ENCODE measurements at regions not wholly inside any gene's neighbourhood (a gene's known extent, or its start where the extent isn't known, plus 50 kb on each side); places are given as distances from the start of the nearest gene placed in this dataset.
A peak's percentile ranks its signal among the peaks of the same experiment; 100 is the strongest.
"Not testable (repeated sequence)": the region's sequence is repeated elsewhere in the genome, so short reads cannot be mapped to it uniquely, and the experiment has no call there.

DNA sequence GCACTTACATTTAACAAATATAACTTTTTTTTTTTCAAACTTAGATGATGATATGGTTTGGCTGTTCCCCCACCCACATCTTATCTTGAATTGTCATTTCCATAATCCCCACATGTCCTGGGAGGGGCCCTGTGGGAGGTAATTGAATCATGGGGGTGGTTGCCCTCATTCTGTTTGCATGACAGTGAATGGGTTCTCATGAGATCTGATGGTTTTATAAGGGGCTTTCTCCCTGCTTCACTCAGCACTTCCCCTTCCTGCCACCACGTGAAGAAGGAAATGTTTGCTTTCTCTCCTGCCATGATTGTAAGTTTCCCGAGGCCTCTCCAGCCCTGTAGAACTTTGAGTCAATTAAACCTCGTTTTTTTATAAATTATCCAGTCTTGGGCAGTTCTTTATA, 432.6 kb downstream of the AMY1C start:
- no peak for FAIRE-seq

DNA sequence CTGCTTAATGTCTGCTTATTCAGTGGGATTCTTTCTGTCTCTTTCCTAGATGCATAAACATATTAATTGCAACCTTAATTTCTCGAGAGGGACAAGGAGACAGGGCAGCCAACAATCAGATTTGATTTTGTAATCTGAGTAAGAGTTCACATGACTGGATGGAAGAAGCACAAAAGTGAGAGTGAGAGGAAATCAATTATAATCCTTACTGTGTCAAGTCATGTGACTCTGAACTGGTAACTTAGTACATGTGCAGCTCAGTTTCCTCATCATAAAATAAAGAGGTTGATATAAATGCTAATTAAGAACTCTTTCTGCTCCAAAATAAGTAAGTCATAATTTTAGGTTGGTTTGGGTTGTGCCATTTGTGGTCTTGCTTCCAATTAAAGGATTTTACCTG, 439.5 kb downstream of the AMY1C start:
- FAIRE-seq, result no peak

DNA sequence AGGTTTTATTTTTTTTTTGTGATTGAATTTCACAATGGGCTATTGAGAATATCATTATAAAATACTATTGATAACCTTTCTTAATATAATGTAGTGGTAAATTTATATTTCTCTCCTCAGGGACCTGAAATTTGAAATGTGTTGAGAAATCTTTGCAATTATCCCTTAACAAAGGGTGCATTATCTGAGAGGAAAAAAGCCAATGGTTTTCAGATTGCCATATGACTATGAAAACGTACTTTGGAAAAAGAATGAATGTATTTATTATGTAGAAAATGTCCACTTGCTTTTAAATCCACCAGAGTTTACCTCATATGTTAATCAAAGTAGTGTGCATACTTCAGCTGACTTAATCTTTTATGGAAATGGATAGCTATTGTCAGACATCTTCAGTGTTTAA, 441.1 kb downstream of the AMY1C start:
- FAIRE-seq, result no peak

DNA sequence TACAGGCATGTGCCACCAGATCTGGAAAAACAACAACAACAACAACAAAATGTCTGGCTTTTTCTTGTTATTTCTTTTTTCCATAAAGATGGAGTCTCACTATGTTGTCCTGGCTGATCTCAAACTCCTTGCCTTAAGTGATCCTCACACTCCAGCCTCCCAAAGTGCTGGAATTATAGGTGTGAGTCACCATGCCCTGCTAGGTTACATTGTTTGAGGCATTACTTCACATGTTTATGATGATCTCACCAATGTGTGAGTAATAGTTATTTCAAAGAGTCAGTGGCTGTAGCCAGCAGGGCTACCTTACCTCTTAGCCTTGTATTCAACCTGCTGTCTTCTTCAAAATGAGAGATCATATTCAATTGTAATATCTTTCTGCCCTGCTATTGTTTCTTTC, 445.7 kb downstream of the AMY1C start:
- FAIRE-seq, result no peak

DNA sequence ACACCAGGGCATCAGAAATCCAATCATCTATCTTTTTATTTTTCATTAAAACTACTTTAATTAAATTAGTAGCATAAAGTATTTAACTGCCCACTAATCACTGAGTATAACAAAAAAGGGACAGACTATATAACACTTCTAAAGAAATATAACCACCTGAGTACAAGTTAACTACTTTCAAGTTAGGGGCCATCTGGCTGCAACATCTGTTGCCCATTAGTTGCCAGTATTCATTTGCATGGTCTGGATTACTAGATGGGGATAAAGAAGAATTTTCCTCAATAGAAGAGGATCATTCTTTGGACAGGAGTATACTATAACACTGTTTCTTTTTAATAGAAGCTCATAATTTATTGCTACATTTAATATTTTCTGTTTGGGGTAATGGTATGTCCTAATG, 446.4 kb downstream of the AMY1C start:
- FAIRE-seq, result no peak

DNA sequence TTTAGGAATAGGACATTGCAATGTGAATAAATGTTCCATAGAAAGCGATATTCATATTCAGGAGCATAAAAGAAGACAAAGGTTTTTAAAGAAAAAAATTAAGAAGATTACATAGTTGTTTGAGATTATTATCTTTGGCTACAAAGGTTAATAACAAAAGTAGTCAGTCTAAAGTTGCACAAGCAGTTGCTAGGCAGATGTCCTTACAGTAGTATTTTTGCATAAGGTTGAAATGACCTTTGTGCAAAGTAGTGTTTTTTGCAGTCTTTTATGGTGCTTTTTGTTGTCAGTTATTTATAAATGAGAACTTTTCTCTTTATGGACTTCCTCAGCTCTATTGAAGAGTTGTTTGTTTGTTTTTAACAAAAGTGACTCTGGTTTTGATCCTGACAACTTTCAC, 447.8 kb downstream of the AMY1C start:
- FAIRE-seq, result peak; percentile 87

DNA sequence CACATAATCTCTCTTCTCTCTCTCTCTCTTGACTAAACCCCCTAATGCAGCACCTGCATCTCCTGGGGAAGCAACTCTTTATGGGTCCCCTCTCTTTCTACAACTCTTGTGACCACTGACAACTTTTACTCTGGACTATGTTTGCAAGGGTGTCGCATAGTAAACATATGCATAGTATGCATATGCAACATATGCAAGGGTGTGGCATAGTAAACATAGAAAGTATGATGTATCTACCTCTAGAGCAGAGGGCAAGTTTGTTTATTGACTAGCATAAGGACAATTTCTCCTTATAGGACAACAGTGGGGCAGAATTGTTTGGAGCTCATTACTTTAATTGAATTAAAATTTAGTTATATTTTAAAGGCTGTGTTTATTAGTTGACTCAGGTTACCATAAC, 462.5 kb downstream of the AMY1C start:
- no peak for FAIRE-seq

DNA sequence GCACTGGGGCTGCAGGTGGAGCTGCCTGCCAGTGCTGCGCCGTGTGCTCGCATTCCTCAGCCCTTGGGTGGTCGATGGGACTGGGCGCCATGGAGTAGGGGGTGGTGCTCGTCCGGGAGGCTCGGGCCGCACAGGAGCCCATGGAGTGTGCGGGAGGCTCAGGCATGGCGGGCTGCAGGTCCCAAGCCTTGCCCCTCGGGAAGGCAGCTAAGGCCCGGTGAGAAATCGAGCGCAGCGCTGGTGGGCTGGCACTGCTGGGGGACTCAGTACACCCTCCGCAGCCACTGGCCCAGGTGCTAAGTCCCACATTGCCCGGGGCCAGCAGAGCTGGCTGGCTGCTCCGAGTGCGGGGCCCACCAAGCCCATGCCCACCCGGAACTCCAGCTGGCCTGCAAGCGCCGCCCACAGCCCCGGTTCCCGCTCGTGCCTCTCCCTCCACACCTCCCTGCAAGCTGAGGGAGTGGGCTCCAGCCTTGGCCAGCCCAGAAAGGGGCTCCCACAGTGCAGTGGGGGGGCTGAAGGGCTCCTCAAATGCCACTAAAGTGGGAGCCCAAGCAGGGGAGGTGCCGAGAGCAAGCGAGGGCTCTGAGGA, 467.8 kb downstream of the AMY1C start:
- FAIRE-seq, result not testable (repeated sequence)

DNA sequence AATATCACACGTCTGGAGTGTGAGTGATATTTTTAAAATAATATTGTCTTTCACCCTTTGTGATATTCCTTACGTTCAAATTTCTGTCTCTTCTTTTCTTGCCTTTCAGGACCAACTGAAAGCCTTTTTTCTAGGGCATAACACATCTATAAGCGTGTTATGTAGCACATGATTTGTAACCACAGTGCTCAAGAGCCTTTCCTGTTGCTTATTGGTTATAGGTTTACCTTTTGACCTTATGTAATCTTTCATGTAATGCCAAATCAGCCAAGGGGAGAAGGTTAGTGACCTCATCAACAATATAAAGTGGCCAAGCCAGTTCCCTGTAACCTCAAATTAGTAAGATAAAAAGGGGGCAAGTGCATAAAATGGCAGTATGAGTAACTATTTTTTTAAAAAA, 480.2 kb downstream of the AMY1C start:
- FAIRE-seq, result no peak

DNA sequence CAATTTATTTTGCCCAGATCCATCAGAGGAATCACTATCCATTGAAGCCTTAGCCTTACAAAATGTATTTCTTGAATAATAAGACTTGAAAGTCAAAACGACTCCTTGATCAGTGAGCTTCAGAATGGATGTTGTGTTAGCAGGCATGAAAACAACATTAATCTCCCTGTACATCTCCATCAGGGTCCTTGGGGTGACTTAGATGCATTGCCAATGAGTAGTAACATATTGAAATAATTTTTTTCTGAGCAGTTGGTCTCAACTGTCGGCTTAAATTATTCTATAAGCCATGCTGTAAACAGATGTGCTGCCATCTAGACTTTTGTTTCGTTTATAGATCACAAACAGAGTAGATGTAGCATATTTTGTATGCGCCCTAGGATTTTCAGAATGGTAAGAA, 482.0 kb downstream of the AMY1C start:
- FAIRE-seq, result no peak

DNA sequence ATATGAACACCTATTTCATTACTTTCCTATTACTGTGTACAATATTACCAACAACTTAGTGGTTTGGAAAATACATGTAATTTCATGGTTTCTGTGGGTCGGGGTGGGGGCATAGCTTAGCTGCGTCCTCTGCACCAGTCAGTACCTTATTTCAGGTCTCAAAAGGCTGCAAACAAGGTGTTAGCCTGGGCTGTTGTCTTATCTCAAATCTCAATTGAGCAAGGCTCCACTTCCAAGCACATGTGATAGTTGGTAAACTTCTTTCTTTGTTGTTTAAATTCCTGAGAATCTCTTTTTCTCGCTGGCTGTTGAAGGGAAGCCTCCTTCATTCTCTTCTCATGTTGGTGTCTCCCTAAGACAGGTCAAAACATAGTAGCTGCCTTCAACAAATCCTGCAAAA, 485.4 kb downstream of the AMY1C start:
- no peak for FAIRE-seq

DNA sequence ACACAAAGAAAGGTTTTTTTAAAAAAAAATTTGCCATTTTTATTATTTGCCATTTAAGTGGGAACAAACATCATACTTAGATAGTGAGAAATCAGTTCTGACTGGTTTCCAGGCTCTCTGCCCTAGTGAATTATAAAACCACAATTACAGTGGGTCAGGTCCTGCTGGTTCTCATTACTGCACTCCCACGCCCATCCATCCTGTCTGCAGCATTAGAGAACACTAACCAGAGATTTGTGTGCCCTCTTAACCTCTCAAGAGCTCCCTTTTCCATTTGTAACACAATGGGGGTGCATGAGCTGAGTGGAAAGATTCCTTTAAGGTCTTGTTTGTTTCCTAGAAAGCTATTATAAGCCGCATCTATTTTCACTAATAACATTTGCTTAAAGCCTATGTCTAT, 489.3 kb downstream of the AMY1C start:
- no peak for FAIRE-seq

DNA sequence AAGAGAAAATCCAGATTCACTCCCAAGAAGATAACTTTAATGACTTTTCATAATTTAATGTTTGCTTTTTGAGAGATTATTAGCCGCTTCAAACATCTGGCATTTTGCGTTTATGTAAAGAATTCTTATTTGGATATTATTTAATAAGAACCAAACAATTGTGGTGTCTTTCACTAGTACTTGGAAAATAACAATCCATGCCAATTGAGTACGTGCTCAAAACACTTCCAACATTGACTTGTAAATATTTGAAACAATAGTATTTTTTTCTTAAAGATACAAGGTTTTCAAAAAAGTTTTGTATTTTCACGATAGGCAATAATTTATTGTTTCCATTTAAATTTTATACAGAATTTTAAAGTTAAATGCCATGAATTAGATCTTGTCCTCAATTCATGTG, 498.7 kb downstream of the AMY1C start:
- no peak for FAIRE-seq

DNA sequence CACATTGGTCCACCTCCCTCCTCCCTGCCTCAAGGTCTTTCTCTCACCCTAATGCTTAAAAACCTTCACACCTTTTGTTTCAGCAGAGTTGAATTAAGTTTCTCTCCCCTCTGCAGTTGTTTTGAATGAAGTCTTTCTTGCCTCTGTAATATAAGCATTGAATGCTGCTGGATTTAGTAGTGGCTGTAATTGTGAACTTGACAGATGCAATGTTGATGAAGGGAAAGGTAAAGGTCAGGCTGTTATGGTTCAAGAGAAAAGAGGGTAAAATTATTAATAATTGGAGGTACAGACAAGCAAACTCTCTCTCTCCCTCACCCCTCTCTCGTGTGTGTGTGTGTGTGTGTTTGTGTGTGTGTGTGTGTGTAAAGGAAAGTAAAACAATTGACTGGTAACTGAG, 509.8 kb downstream of the AMY1C start:
- no peak for FAIRE-seq

DNA sequence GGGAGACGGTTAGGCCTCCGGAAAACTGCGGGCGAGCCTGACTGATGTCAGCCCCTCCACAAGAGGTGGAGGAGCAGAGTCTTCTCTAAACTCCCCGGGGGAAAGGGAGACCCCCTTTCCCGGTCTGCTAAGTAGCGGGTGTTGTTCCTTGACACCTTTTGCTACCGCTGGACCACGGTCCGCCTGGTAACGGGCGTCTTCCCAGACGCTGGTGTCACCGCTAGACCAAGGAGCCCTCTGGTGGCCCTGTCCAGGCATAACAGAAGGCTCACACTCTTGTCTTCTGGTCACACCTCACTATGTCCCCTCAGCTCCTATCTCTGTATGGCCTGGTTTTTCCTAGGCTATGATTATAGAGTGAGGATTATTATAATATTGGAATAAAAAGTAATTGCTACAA, 513.4 kb downstream of the AMY1C start:
- FAIRE-seq, result not testable (repeated sequence)

DNA sequence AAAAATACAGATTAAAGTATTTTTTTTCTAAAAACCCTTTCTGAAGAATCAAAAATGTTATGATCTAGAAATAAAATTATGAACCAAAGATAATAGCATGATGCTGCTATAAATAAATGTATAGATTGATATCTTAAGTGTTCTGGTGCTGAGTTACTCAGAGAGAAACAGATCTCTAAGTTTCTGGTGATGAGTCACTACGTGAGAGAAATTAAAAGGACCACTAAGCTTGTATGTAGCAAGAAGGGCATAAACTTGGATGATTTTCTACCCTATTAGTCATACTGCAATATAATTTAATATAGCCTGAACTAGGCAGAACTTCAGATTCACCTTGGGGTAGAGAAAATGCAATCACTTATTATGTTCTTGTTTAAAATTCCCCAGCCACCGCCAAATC, 514.8 kb downstream of the AMY1C start:
- no peak for FAIRE-seq

DNA sequence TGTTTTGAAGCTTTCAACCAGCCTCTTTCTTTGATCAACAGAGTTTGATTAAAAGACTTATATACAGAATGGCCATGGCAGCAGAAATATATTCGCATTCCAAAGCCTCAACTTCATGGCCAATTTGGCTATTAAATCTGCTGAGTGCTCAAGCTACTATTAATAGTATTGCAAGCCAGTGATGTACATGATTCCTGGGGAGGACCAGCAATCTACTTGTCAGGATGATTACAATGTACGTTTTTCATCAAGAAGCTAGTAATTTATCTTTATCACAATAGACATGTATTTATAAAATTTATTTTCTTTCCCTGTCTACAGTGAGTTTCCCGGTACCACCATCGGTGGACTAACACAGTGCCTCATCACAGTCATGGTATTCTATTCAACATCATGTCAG, 515.5 kb downstream of the AMY1C start:
- no peak for FAIRE-seq

DNA sequence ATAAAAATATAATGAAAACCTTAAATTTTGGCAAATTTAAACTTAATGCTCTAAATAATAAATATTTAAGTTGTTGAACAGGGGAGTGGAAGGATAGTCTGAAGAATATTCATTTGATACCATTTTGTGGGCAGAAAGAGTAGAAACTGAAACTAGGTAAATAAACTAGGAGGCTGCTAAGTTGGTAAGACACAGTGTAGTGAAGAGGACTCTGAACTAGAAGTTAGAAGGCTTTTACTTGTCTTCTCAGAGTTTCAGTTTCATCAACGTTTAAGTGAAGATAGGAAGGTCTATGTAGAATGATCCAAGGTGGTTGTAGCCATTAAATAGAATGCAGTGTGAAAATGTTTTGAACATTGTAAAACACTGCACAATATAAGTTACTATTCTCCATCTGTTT, 516.9 kb downstream of the AMY1C start:
- no peak for FAIRE-seq

DNA sequence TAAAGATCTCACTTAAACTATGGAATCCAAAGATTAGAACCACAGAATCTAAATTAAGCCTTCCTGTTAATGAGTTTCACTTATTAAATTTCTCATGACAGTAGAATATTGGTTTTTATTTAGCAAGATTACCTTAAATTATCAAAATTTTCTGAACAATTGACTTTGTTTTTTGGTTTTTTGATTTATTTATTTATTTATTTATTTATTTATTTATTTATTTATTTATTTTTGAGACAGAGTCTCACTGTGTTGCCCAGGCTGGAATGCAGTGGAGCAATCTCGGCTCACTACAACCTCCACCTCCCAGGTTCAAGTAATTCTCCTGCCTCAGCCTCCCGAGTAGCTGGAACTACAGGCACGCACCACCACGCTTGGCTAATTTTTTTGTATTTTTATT, 538.6 kb downstream of the AMY1C start:
- not testable (repeated sequence) for FAIRE-seq

DNA sequence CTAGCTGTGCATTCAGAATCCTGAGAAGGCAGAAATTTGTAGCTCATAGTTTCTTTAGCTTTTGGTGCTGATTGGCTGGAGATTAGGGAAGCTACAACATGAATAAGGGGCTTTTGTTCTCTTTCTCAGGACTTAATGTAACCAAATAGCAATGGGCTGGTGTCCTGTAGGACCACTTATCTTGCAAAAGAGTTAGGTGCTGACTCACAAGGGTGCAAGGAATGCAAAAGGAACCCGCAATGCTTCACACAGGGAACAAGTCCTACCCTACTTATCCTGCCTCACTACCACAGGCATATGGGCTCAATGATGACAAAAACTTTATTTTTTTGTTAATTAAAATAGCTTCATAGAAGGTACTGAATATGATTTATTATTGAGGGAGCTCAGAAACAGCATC, 541.5 kb downstream of the AMY1C start:
- no peak for FAIRE-seq

DNA sequence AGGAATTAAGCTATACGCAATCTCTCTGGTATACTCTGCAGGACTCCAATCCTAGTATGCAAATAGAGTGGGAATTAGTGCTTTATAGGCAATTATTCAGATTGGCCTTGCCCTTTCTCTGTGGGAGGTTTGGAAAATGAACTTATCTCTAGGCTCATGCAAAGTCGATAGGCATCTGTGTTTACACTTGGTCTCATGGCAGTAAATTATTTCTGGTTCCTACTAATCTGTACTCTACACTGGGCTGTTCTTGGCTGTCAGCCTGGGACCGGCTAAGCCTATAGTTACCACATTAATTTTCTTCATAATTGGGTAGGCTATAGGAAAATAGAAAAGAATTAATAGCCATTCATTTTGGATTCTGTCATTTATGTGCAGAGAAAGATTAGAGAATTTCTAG, 544.6 kb downstream of the AMY1C start:
- no peak for FAIRE-seq

DNA sequence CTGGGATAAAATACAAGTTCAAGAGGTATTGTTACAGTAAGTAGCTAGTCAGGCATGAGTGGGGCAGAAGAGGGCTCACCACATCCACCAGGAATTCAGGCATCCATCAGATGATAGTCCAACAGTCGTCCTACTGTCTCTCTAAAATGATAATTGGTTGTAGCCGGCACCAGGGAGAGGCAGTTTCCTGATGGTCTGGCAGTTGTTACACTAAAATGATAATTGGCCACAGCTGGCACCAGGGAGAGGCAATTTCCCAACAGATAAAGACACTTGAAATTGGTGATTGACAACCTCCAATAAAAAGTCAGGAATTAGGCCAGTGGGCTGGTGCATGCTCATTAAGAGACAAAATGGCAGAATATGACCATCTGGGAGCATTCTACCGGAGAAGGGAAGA, 545.8 kb downstream of the AMY1C start:
- no peak for FAIRE-seq

DNA sequence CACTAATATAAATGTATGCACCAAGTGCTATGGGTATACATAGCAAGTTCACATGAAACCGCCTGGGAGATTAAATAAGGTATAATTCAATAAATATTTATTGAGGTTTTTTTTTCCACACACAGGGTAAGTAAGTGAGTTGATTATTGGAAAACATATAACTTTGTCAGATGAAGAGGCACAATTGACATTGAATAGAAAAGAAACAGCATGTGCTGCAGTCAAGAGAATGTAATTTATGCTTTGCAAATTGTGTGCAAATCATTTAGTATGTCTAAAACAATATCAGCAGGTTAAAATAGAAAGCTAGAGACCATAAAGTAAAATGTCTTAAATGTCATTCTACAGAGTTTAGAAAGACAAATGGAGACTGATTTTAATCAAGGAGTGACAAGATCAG, 560.0 kb downstream of the AMY1C start:
- FAIRE-seq, result no peak

DNA sequence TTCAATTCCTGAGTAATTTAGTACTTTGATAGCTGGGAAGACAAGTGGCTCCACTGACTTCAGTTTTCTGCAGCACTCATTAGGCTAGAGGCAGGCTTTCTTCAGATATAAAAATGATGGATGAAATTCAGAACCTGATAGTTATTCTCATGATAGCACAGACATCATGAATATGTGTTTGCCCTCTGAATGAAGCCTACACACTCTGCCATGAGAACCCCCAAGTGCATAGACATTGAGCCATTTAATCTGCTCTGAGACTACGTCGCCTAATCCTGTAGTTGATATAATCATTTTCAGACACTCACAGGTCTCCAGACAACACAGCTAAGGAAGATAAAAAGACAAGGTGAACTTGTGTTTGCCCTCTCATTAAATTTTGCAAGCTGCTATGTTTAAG, 566.1 kb downstream of the AMY1C start:
- FAIRE-seq, result no peak

DNA sequence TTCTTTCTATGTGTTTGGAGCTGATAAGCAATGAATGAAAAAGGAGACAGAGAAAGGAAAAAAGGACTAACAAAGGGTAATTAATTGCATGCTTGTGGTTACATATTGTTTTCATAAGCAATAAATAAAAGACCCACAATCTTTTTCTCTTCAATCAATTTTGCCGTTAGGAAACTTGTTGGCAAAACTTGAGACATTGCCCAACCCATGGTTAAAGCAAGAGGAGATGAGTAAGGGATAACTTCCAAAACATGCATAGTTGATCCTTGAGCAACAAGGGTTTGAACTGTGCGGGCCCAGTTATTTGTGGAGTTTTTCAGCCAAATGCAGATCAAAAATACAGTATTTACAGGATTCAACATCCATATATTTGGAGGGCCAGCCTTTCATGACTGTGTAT, 572.4 kb downstream of the AMY1C start:
- no peak for FAIRE-seq

DNA sequence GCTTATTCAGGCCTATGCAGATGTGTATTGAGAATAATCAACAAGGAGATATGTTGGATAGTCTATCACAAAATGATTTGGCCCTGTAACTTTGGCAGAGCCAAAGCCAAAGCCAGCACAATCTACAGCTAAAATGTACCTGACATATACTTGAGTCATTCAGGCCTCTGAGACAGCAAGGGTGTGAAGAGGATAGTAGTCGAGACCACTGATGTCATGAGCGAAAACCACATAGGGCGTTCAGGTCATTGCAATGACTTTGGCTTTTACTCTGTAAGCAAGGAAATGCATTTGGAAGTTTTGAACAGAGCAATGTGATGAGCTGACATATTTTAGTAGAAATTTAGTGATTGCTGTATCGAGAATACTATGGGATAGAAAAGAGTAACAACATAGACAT, 579.6 kb downstream of the AMY1C start:
- FAIRE-seq, result no peak
